DND-41 (cell line): ENCODE measurements at regions not wholly inside any gene's neighbourhood (a gene's known extent, or its start where the extent isn't known, plus 50 kb on each side); places are given as distances from the start of the nearest gene placed in this dataset.

Source experiments
- ATAC-seq: fragments of 200-7000 bp; cut with Tn5 transposase; 3 replicates; pipeline ENCODE4 v1.9.1; 2021; ENCODE audit warnings: low read depth; ENCODE audit not compliant: insufficient read depth
- DNase-seq: peaks from one replicate; pipeline ENCODE4 v3.0.0-alpha.2; 2020
- H2AFZ ChIP-seq: 2 replicates; pipeline ENCODE4 v1.6.0; 2012; ENCODE audit warnings: low read depth, low read length
- H3K27ac ChIP-seq: 2 replicates; pipeline ENCODE4 v1.5.1; 2012; ENCODE audit warnings: low read length, inconsistent platforms
- H3K27me3 ChIP-seq: fragments of 200-600 bp; sonication (generic); 2 replicates; pipeline ENCODE4 v1.6.0; 2012; ENCODE audit warnings: low read length, mild to moderate bottlenecking, inconsistent platforms; ENCODE audit not compliant: insufficient read depth, poor library complexity
- H3K36me3 ChIP-seq: 2 replicates; pipeline ENCODE4 v1.5.1; 2012; ENCODE audit warnings: low read length, inconsistent platforms; ENCODE audit not compliant: insufficient read depth
- H3K4me1 ChIP-seq: 2 replicates; pipeline ENCODE4 v1.5.1; 2012; ENCODE audit warnings: mild to moderate bottlenecking, low read length; ENCODE audit not compliant: insufficient read depth
- H3K4me2 ChIP-seq: 2 replicates; pipeline ENCODE4 v1.6.0; 2012; ENCODE audit warnings: mild to moderate bottlenecking, moderate library complexity, low read length, inconsistent platforms; ENCODE audit not compliant: insufficient read depth
- H3K4me3 ChIP-seq, 2 experiments: fragments of 200-600 bp in 1 of 2; shearing (Covaris generic) in 1 of 2; 2 replicates each; pipeline ENCODE4 v1.5.1; 2012 to 2016; ENCODE audit warnings: inconsistent platforms in 2 of 2, low read length in 2 of 2, mild to moderate bottlenecking in 2 of 2, low read depth in 1 of 2, moderate library complexity in 1 of 2
- H3K79me2 ChIP-seq: 2 replicates; pipeline ENCODE4 v1.6.0; 2012; ENCODE audit warnings: low read length, inconsistent platforms; ENCODE audit not compliant: insufficient read depth
- H3K9ac ChIP-seq: 2 replicates; pipeline ENCODE4 v1.6.0; 2012; ENCODE audit warnings: low read depth, mild to moderate bottlenecking, inconsistent platforms, low read length, moderate library complexity
- H3K9me3 ChIP-seq: 2 replicates; pipeline ENCODE4 v1.5.1; 2012; ENCODE audit warnings: low read length, moderate library complexity, mild to moderate bottlenecking, inconsistent platforms; ENCODE audit not compliant: insufficient read depth, severe bottlenecking
- H4K20me1 ChIP-seq: 2 replicates; pipeline ENCODE4 v1.6.0; 2012; ENCODE audit warnings: low read length; ENCODE audit not compliant: insufficient read depth
- EZH2 ChIP-seq: IDR thresholded peaks from 3 replicates; pipeline ENCODE4 v1.6.1; 2012; ENCODE audit warnings: borderline replicate concordance, low read depth, mild to moderate bottlenecking, moderate library complexity, low read length, inconsistent platforms; ENCODE audit not compliant: severe bottlenecking
- TF ChIP-seq, protein P1 (sequence below): IDR thresholded peaks from 2 replicates; pipeline ENCODE4 v1.5.1; 2012; ENCODE audit warnings: borderline replicate concordance, low read length, moderate library complexity, mild to moderate bottlenecking; ENCODE audit not compliant: poor library complexity, severe bottlenecking; ENCODE audit errors: extremely low read depth

DNA sequence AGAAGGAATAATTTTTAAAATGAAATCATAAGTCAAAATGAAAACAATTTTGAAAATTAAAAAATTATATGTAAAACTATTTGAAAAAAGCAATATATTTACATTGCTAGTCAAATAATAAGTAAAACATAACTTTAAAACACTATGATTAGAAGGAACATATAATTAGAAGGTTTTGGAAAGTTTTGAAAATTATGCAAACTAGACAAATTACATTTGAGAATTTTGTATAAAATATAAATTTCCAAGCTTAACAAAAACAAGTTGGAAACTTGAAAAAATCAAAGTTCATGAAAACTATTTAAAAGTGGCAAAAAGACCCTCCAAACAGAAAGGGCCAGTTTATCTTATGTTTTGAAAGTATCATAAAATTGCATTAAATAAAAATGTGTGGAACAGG, 67.6 kb upstream of the TLL1 start:
- TF ChIP-seq EZH2, result no peak
- TF ChIP-seq, protein P1, sequence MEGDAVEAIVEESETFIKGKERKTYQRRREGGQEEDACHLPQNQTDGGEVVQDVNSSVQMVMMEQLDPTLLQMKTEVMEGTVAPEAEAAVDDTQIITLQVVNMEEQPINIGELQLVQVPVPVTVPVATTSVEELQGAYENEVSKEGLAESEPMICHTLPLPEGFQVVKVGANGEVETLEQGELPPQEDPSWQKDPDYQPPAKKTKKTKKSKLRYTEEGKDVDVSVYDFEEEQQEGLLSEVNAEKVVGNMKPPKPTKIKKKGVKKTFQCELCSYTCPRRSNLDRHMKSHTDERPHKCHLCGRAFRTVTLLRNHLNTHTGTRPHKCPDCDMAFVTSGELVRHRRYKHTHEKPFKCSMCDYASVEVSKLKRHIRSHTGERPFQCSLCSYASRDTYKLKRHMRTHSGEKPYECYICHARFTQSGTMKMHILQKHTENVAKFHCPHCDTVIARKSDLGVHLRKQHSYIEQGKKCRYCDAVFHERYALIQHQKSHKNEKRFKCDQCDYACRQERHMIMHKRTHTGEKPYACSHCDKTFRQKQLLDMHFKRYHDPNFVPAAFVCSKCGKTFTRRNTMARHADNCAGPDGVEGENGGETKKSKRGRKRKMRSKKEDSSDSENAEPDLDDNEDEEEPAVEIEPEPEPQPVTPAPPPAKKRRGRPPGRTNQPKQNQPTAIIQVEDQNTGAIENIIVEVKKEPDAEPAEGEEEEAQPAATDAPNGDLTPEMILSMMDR, result no peak
- no peak for ATAC-seq

DNA sequence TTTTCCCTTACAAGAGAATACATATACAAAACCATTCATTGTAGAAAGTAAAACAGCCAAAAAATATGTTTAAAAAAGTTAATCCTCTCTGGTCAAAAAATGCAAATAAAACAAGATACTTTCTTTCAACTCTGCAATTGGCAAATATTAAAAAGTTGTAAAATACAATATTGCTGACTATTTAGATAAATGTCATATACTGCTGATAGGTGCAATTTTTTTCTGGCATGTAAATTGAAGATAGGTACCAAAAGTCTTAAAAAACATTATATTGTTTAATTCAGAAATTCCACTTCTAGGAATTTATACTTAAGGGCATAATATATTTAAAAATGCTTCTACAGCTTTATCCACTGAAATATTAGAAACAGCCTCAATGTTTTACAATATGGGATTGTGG, 66.4 kb upstream of the TLL1 start:
- Histone ChIP-seq H3K9ac (no peak overlapping the region), H3K27me3 (no peaks in the 10 kb centered on the region), H3K79me2 (no peaks in the 10 kb centered on the region), H3K36me3 (no peaks in the 10 kb centered on the region), H4K20me1 (no peaks in the 10 kb centered on the region), H3K27ac (no peak overlapping the region), H3K4me2 (no peak overlapping the region), H3K4me1 (no peaks in the 10 kb centered on the region), H2AFZ (no peak overlapping the region), H3K9me3 (no peaks in the 10 kb centered on the region), H3K4me3 (no peak overlapping the region)
- no peak for ATAC-seq
- TF ChIP-seq, protein P1, result no peak
- TF ChIP-seq EZH2, result no peak
- DNase-seq, result no peak

More for the DNA sequence above, 67.6 kb upstream of the TLL1 start:
- no peaks in the 10 kb centered on the region for H3K79me2 ChIP-seq
- H3K36me3 ChIP-seq, result no peaks in the 10 kb centered on the region
- no peaks in the 10 kb centered on the region for H3K4me1 ChIP-seq
- no peak overlapping the region for H3K9ac ChIP-seq
- no peak overlapping the region for H3K4me2 ChIP-seq
- no peak overlapping the region for H3K4me3 ChIP-seq
- H3K9me3 ChIP-seq, result no peaks in the 10 kb centered on the region
- no peak for DNase-seq
- no peak overlapping the region for H3K27ac ChIP-seq
- no peak overlapping the region for H2AFZ ChIP-seq
- no peaks in the 10 kb centered on the region for H4K20me1 ChIP-seq
- H3K27me3 ChIP-seq, result no peaks in the 10 kb centered on the region

DNA sequence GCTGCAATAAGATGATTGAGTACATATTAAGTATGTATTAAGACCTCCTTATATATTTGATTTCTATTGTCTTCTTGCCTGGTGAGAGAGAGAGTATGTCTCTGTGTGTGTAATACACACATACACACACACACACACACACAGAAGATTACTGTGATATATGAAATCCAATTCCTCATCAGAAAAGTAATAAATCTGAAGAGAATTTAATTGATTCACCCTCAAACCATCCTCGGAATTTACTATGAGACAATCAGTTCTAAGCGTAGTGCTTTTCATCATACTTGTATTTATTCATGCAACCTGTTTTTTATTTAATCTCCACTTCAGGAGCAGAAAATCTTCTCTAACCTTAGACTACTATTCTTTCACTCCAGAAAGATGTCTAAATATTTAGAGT, 62.3 kb upstream of the TLL1 start:
- no peak for DNase-seq
- Histone ChIP-seq H2AFZ (no peak overlapping the region), H3K9me3 (no peaks in the 10 kb centered on the region), H3K9ac (no peak overlapping the region), H3K4me2 (no peak overlapping the region), H3K27me3 (no peaks in the 10 kb centered on the region), H3K36me3 (no peaks in the 10 kb centered on the region), H3K79me2 (no peaks in the 10 kb centered on the region), H3K27ac (no peak overlapping the region), H4K20me1 (no peaks in the 10 kb centered on the region), H3K4me1 (no peaks in the 10 kb centered on the region), H3K4me3 (no peak overlapping the region)
- TF ChIP-seq, protein P1, result no peak
- no peak for TF ChIP-seq EZH2
- ATAC-seq, result no peak

DNA sequence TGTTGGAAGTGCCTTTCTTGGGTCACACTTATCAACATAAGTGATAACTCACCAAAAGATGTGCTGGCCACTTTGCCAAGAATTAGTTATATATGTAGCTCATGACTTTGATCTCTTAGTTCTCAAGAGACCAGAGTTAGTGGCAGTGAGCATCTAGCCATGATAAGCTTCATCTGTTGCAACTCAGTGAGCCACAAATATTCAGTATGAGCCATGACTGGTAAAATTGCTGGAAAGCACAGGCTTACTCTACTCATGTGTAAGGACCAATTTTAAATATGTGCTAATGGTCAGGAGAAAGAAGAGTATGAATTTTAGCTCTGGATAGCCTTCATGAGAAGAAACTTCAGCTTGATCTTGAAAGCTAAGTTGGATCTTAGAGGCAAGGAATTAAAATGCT, 59.4 kb upstream of the TLL1 start:
- H2AFZ ChIP-seq, result no peak overlapping the region
- no peaks in the 10 kb centered on the region for H4K20me1 ChIP-seq
- H3K4me3 ChIP-seq, result no peak overlapping the region
- H3K9ac ChIP-seq, result no peak overlapping the region
- H3K27ac ChIP-seq, result no peak overlapping the region
- H3K4me1 ChIP-seq, result no peaks in the 10 kb centered on the region
- no peak for DNase-seq
- H3K79me2 ChIP-seq, result no peaks in the 10 kb centered on the region
- H3K9me3 ChIP-seq, result no peaks in the 10 kb centered on the region
- no peaks in the 10 kb centered on the region for H3K27me3 ChIP-seq
- no peak for ATAC-seq
- no peaks in the 10 kb centered on the region for H3K36me3 ChIP-seq
- H3K4me2 ChIP-seq, result no peak overlapping the region
- TF ChIP-seq, protein P1, result no peak
- no peak for TF ChIP-seq EZH2
